IMR-90 (cell line): ENCODE measurements at regions not wholly inside any gene's neighbourhood (a gene's known extent, or its start where the extent isn't known, plus 50 kb on each side); places are given as distances from the start of the nearest gene placed in this dataset.

ENCODE experiments used
- ATAC-seq: fragments of 200-7000 bp; cut with Tn5 transposase; 2 replicates; pipeline ENCODE4 v1.9.1; 2020; ENCODE audit warnings: low read depth, mild to moderate bottlenecking, moderate library complexity
- BruUV-seq: library from RNA; stranded (reverse); fragments of 400-500 nt; replicated peaks from 2 replicates; lab custom pipeline; 2021; lab: Mats Ljungman, UMichigan
- CTCF ChIA-PET: fragments of 300-600 bp; formaldehyde crosslinking; extraction: SDS; loops from one replicate; lab custom pipeline; 2021; ENCODE audit warnings: antibody characterized with exemption; lab: Yijun Ruan, JAX
- POLR2A ChIA-PET: fragments of 300-600 bp; sonication (Branson Sonifier 250); formaldehyde crosslinking; loops from one replicate; lab custom pipeline; 2022; ENCODE audit warnings: antibody characterized with exemption; ENCODE audit not compliant: unreplicated experiment; lab: Charles Lee
- DNase-seq: peaks from one replicate; pipeline ENCODE4 v3.0.0; 2013
- H2AFZ ChIP-seq: replicated peaks from 2 replicates; pipeline ENCODE3; 2013; ENCODE audit warnings: low read length, mild to moderate bottlenecking; ENCODE audit not compliant: poor library complexity
- H2AK5ac ChIP-seq: 2 replicates; pipeline ENCODE4 v1.6.1; 2013; ENCODE audit warnings: low read depth, low read length, inconsistent platforms
- H2AK9ac ChIP-seq: replicated peaks from 2 replicates; pipeline ENCODE3; 2013; ENCODE audit warnings: mild to moderate bottlenecking, low read depth, low read length, moderate library complexity; ENCODE audit not compliant: poor library complexity
- H2BK120ac ChIP-seq: 2 replicates; pipeline ENCODE4 v1.6.1; 2013; ENCODE audit warnings: low read depth, low read length, inconsistent platforms
- H2BK15ac ChIP-seq: 3 replicates; pipeline ENCODE4 v1.6.1; 2013; ENCODE audit warnings: low read depth, low read length, inconsistent platforms
- H2BK20ac ChIP-seq: 2 replicates; pipeline ENCODE4 v1.6.1; 2013; ENCODE audit warnings: low read depth, mild to moderate bottlenecking, inconsistent platforms, low read length, moderate library complexity
- H2BK5ac ChIP-seq: 2 replicates; pipeline ENCODE4 v1.6.1; 2013; ENCODE audit warnings: mild to moderate bottlenecking, low read depth, low read length, inconsistent platforms; ENCODE audit not compliant: poor library complexity, severe bottlenecking
- H3K14ac ChIP-seq: replicated peaks from 2 replicates; pipeline ENCODE4 v1.6.1; 2013; ENCODE audit warnings: low read depth, low read length, inconsistent platforms
- H3K18ac ChIP-seq: 2 replicates; pipeline ENCODE4 v1.6.1; 2013; ENCODE audit warnings: low read depth, low read length, control low read depth
- H3K23ac ChIP-seq: 2 replicates; pipeline ENCODE4 v1.6.1; 2013; ENCODE audit warnings: low read depth, low read length, inconsistent platforms
- H3K27ac ChIP-seq: 2 replicates; pipeline ENCODE4 v1.5.1; 2013; ENCODE audit warnings: mild to moderate bottlenecking, control low read depth, low read length; ENCODE audit not compliant: insufficient read depth
- H3K27me3 ChIP-seq: 2 replicates; pipeline ENCODE4 v1.6.1; 2013; ENCODE audit warnings: low read length; ENCODE audit not compliant: control insufficient read depth, insufficient read depth
- H3K36me3 ChIP-seq: 2 replicates; pipeline ENCODE4 v1.6.1; 2013; ENCODE audit warnings: low read length, mixed read lengths; ENCODE audit not compliant: control insufficient read depth, insufficient read depth
- H3K4ac ChIP-seq: 2 replicates; pipeline ENCODE4 v1.6.1; 2013; ENCODE audit warnings: low read depth, low read length, inconsistent platforms
- H3K4me1 ChIP-seq: 2 replicates; pipeline ENCODE4 v1.6.1; 2013; ENCODE audit warnings: low read length, mixed read lengths; ENCODE audit not compliant: control insufficient read depth, insufficient read depth
- H3K4me2 ChIP-seq: 2 replicates; pipeline ENCODE4 v1.6.1; 2013; ENCODE audit warnings: low read depth, mild to moderate bottlenecking, control low read depth, low read length, moderate library complexity
- H3K4me3 ChIP-seq: 2 replicates; pipeline ENCODE4 v1.5.1; 2013; ENCODE audit warnings: low read depth, mild to moderate bottlenecking, control low read depth, low read length, moderate library complexity; ENCODE audit not compliant: insufficient read depth
- H3K56ac ChIP-seq: 2 replicates; pipeline ENCODE4 v1.6.1; 2013; ENCODE audit warnings: low read length, inconsistent platforms; ENCODE audit not compliant: insufficient read depth; ENCODE audit errors: extremely low read depth
- H3K79me1 ChIP-seq, 2 experiments: 2 replicates each; pipeline ENCODE4 v1.6.1; 2013; ENCODE audit warnings: low read length in 2 of 2, inconsistent platforms in 1 of 2, low read depth in 1 of 2
- H3K9ac ChIP-seq: 2 replicates; pipeline ENCODE4 v1.6.1; 2013; ENCODE audit warnings: low read depth, low read length, control low read depth
- H3K9me1 ChIP-seq: 2 replicates; pipeline ENCODE4 v1.6.1; 2013; ENCODE audit warnings: low read length, inconsistent platforms; ENCODE audit not compliant: insufficient read depth
- H3K9me3 ChIP-seq: 2 replicates; pipeline ENCODE4 v1.6.1; 2013; ENCODE audit warnings: low read length; ENCODE audit not compliant: control insufficient read depth, insufficient read depth
- H4K20me1 ChIP-seq: 2 replicates; pipeline ENCODE4 v1.6.1; 2013; ENCODE audit warnings: low read length, inconsistent platforms; ENCODE audit not compliant: insufficient read depth
- H4K5ac ChIP-seq: 2 replicates; pipeline ENCODE4 v1.6.1; 2013; ENCODE audit warnings: mild to moderate bottlenecking, low read depth, low read length, control low read depth
- H4K8ac ChIP-seq, 2 experiments: 2 replicates each; pipeline ENCODE4 v1.6.1; 2013; ENCODE audit warnings: low read depth in 2 of 2, low read length in 2 of 2, control low read depth in 1 of 2, inconsistent platforms in 1 of 2
- H4K91ac ChIP-seq: 2 replicates; pipeline ENCODE4 v1.6.1; 2013; ENCODE audit warnings: low read depth, low read length, inconsistent platforms; ENCODE audit not compliant: insufficient read depth
- CEBPB ChIP-seq: IDR thresholded peaks from 2 replicates; pipeline ENCODE4 v1.6.1; 2012; ENCODE audit warnings: low read depth, low read length, improper control_type of control experiment
- CTCF ChIP-seq: conservative IDR thresholded peaks from 2 replicates; pipeline ENCODE4 v1.5.1; 2012; ENCODE audit warnings: mild to moderate bottlenecking, low read depth, low read length, improper control_type of control experiment
- MAFK ChIP-seq: IDR thresholded peaks from 2 replicates; pipeline ENCODE4 v1.6.1; 2012; ENCODE audit warnings: low read depth, low read length, improper control_type of control experiment
- MXI1 ChIP-seq: IDR thresholded peaks from 2 replicates; pipeline ENCODE4 v1.6.1; 2012; ENCODE audit warnings: low read depth, mild to moderate bottlenecking, low read length, moderate library complexity, borderline replicate concordance
- SMC3 ChIP-seq: fragments of 150-350 bp; IDR thresholded peaks from 2 replicates; pipeline ENCODE4 v1.6.1; 2016; ENCODE audit warnings: low read depth, mild to moderate bottlenecking, antibody characterized with exemption, low read length, moderate library complexity
- WGBS, 2 experiments: methylation state at CpG; one replicate each; pipeline versions ENCODE4 v1.1.5 to v1.1.7; 2013; ENCODE audit warnings: missing lambda C conversion rate in 2 of 2; ENCODE audit not compliant: insufficient read length in 1 of 2; ENCODE audit errors: extremely low coverage in 2 of 2; 5-methylcytosine and 5-hydroxymethylcytosine counted together
- dilution Hi-C: fragments of 300-500 bp; cut with HindIII; formaldehyde crosslinking; loops from one replicate; pipeline ENCODE4 v1.14.3; 2018; ENCODE audit warnings: low sequenced_read_pairs; ENCODE audit not compliant: unreplicated experiment
- in situ Hi-C: fragments of 300-500 bp; cut with MboI; formaldehyde crosslinking; loops from 3 replicates; pipeline ENCODE4 v1.14.3; 2019; ENCODE audit warnings: low sequenced_read_pairs, inconsistent platforms, mixed read lengths
- intact Hi-C: fragments of 100-400 bp; cut with micrococcal nuclease; formaldehyde crosslinking; loops from 2 replicates; pipeline ENCODE4 v1.10.0; 2022

DNA sequence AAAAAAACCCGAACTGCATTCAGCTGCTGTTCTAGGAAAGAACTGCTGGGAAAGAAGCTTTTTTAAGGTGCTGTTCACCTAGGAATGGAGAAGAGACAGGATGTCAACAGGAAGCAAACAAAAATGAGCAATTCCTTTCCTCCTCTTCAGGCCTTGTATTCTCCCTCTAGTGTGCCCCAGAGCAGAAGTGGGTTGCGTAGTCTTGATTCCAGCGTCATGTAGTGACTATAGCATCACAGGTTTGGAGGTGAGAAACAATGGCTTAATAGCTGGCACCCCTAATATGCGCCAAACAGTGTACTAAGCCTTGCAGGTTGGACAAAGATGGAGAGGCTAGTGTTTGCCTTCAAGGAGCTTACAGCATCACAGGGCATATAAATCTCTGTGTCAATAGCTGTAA lies 146.3 kb upstream of the LCORL start:
- Histone ChIP-seq H3K27ac (no peak overlapping the region), H2AK9ac (no peak overlapping the region), H3K36me3 (no peaks in the 10 kb centered on the region), H3K4ac (no peak overlapping the region), H4K91ac (no peak overlapping the region), H3K23ac (no peak overlapping the region), H2BK15ac (no peak overlapping the region), H3K4me2 (no peak overlapping the region), H3K79me1 (no peaks in the 10 kb centered on the region), H4K20me1 (no peaks in the 10 kb centered on the region), H3K9me1 (no peaks in the 10 kb centered on the region), H2BK20ac (no peak overlapping the region), H2AK5ac (no peak overlapping the region), H3K4me3 (no peak overlapping the region), H2BK5ac (no peak overlapping the region), H3K9ac (no peak overlapping the region), H3K14ac (no peak overlapping the region), H2BK120ac (no peak overlapping the region), H4K5ac (no peak overlapping the region), H3K4me1 (no peaks in the 10 kb centered on the region), H4K8ac (no peak overlapping the region), H3K27me3 (no peaks in the 10 kb centered on the region), H3K56ac (no peak overlapping the region), H3K9me3 (0 out of 2 replicates have a peak, but pooled peaks cover 3% of the 10 kb centered on the region), H3K18ac (no peak overlapping the region), H2AFZ (no peak overlapping the region)
- WGBS, 2 experiments, result no CpG with 5 or more reads among the region's 4 CpGs
- POLR2A ChIA-PET, result no interaction called here
- TF ChIP-seq CEBPB (no peak), MAFK (no peak), CTCF (no peak), SMC3 (no peak), MXI1 (no peak)
- ATAC-seq (no peak), DNase-seq (no peak)
- CTCF ChIA-PET, result no interaction called here
- intact Hi-C loops (no loop called here), in situ Hi-C loops (no loop called here), dilution Hi-C loops (no loop called here)
- BruUV-seq, result no TSS peak
